SK-N-SH (cell line): ENCODE measurements at regions not wholly inside any gene's neighbourhood (a gene's known extent, or its start where the extent isn't known, plus 50 kb on each side); places are given as distances from the start of the nearest gene placed in this dataset.

ENCODE experiments used
- CTCF ChIA-PET: fragments of 300-600, 350-600 bp; formaldehyde crosslinking; extraction: SDS; loops from one replicate; lab custom pipeline; 2021; lab: Yijun Ruan, JAX
- POLR2A ChIA-PET: fragments of 350-600 bp; sonication (Branson Sonifier 250); formaldehyde crosslinking; extraction: SDS; loops from one replicate; lab custom pipeline; 2020; ENCODE audit warnings: antibody characterized with exemption, inconsistent platforms; lab: Yijun Ruan, JAX
- DNase-seq: peaks from one replicate; pipeline ENCODE4 v3.0.0; 2012
- H2AFZ ChIP-seq: fragments of 200-600 bp; sonication (generic); 2 replicates; pipeline ENCODE4 v1.8.1; 2016; ENCODE audit warnings: antibody characterized with exemption, mild to moderate bottlenecking, low read depth
- H3F3A ChIP-seq: fragments of 200-600 bp; sonication (generic); replicated peaks from 2 replicates; pipeline ENCODE3; 2016; ENCODE audit warnings: antibody characterized with exemption, mild to moderate bottlenecking; ENCODE audit not compliant: insufficient read depth
- H3K27ac ChIP-seq, 2 experiments: fragments of 200-500 bp in 1 of 2; fragments of 200-600 bp in 1 of 2; sonication (Bioruptor generic) in 1 of 2; sonication (generic), shearing (Covaris generic) in 1 of 2; 2 replicates each; pipeline versions ENCODE4 v1.5.1 to v1.6.1; 2014 to 2016; ENCODE audit warnings: low read depth in 2 of 2, inconsistent platforms in 1 of 2, low read length in 1 of 2, mild to moderate bottlenecking in 1 of 2, mixed read lengths in 1 of 2
- H3K27me3 ChIP-seq: fragments of 200-600 bp; sonication (generic), shearing (Covaris generic); 2 replicates; pipeline ENCODE4 v1.6.1; 2016; ENCODE audit warnings: mixed run types; ENCODE audit not compliant: insufficient read depth
- H3K36me3 ChIP-seq, 2 experiments: fragments of 200-500 bp in 1 of 2; fragments of 200-600 bp in 1 of 2; sonication (Bioruptor generic) in 1 of 2; sonication (generic) in 1 of 2; replicated peaks in 1 of 2; 2 replicates each; pipeline versions ENCODE3 to v1.5.1; 2014 to 2016; ENCODE audit warnings: low read length in 1 of 2, mild to moderate bottlenecking in 1 of 2; ENCODE audit not compliant: insufficient read depth in 2 of 2, control insufficient read depth in 1 of 2
- H3K4me1 ChIP-seq, 2 experiments: fragments of 200-500 bp in 1 of 2; fragments of 200-600 bp in 1 of 2; sonication (Bioruptor generic) in 1 of 2; sonication (generic), shearing (Covaris generic) in 1 of 2; 2 replicates each; pipeline versions ENCODE4 v1.5.1 to v1.6.1; 2014 to 2016; ENCODE audit warnings: low read depth in 1 of 2, low read length in 1 of 2, mixed run types in 1 of 2; ENCODE audit not compliant: insufficient read depth in 2 of 2, control insufficient read depth in 1 of 2
- H3K4me2 ChIP-seq: fragments of 200-600 bp; sonication (generic), shearing (Covaris generic); 2 replicates; pipeline ENCODE4 v1.6.1; 2017; ENCODE audit warnings: mixed run types
- H3K4me3 ChIP-seq, 2 experiments: fragments of 200-500 bp in 1 of 2; fragments of 200-600 bp in 1 of 2; sonication (Bioruptor generic) in 1 of 2; sonication (generic), shearing (Covaris generic) in 1 of 2; 2 replicates each; pipeline versions ENCODE4 v1.5.1 to v1.8.1; 2014 to 2016; ENCODE audit warnings: low read depth in 2 of 2, inconsistent platforms in 1 of 2, low read length in 1 of 2, mild to moderate bottlenecking in 1 of 2, mixed read lengths in 1 of 2, moderate library complexity in 1 of 2
- H3K79me2 ChIP-seq: fragments of 200-600 bp; sonication (generic); 2 replicates; pipeline ENCODE4 v1.8.1; 2017; ENCODE audit warnings: mild to moderate bottlenecking; ENCODE audit not compliant: insufficient read depth
- H3K9ac ChIP-seq: fragments of 200-600 bp; sonication (generic); 2 replicates; pipeline ENCODE4 v1.6.1; 2017; ENCODE audit warnings: mixed run types
- H3K9me2 ChIP-seq: fragments of 200-600 bp; sonication (generic); 2 replicates; pipeline ENCODE4 v1.6.1; 2017; ENCODE audit warnings: mixed run types
- H3K9me3 ChIP-seq: fragments of 200-600 bp; sonication (generic); 2 replicates; pipeline ENCODE4 v1.6.1; 2017; ENCODE audit warnings: mixed run types, mild to moderate bottlenecking, moderate library complexity
- H4K20me1 ChIP-seq: fragments of 200-600 bp; sonication (generic); 2 replicates; pipeline ENCODE4 v1.6.1; 2017; ENCODE audit warnings: mild to moderate bottlenecking, mixed run types; ENCODE audit not compliant: insufficient read depth
- CHD2 ChIP-seq: fragments of 150-350 bp; IDR thresholded peaks from 2 replicates; pipeline ENCODE4 v1.6.1; 2018; ENCODE audit warnings: low read length; ENCODE audit not compliant: partially characterized antibody
- CTCF ChIP-seq: fragments of 200-600 bp; sonication (generic); IDR thresholded peaks from 2 replicates; pipeline ENCODE4 v1.6.1; 2017; ENCODE audit warnings: antibody characterized with exemption, mild to moderate bottlenecking, moderate library complexity
- EP300 ChIP-seq, 2 experiments: IDR thresholded peaks; 2 replicates each; pipeline versions ENCODE4 v1.4.0 to v1.6.1; 2012; ENCODE audit warnings: borderline replicate concordance in 1 of 2, low read depth in 1 of 2, low read length in 1 of 2
- EZH2phosphoT487 ChIP-seq: fragments of 200-600 bp; sonication (generic); IDR thresholded peaks from 2 replicates; pipeline ENCODE4 v1.6.1; 2017; ENCODE audit warnings: low read depth, mixed run types, mild to moderate bottlenecking, antibody characterized with exemption, moderate library complexity, borderline replicate concordance
- MXI1 ChIP-seq: IDR thresholded peaks from 2 replicates; pipeline ENCODE4 v1.6.1; 2012; ENCODE audit warnings: mild to moderate bottlenecking, low read depth, low read length, improper control_type of control experiment
- NRF1 ChIP-seq: IDR thresholded peaks from 2 replicates; pipeline ENCODE4 v1.6.1; 2012; ENCODE audit warnings: low read depth, mild to moderate bottlenecking, low read length
- POLR2AphosphoS5 ChIP-seq: IDR thresholded peaks from 2 replicates; pipeline ENCODE4 v1.6.1; 2012; ENCODE audit warnings: low read depth, low read length
- RAD21 ChIP-seq: IDR thresholded peaks from 2 replicates; pipeline ENCODE4 v1.6.1; 2012; ENCODE audit warnings: mild to moderate bottlenecking, low read length
- RXRA ChIP-seq: IDR thresholded peaks from 2 replicates; pipeline ENCODE4 v1.4.0; 2012; ENCODE audit warnings: low read depth, mild to moderate bottlenecking, borderline replicate concordance
- SMC3 ChIP-seq: IDR thresholded peaks from 2 replicates; pipeline ENCODE4 v1.6.1; 2012; ENCODE audit warnings: low read depth, low read length, improper control_type of control experiment
- ZBTB33 ChIP-seq: IDR thresholded peaks from 2 replicates; pipeline ENCODE4 v1.4.0; 2012; ENCODE audit warnings: low read depth, borderline replicate concordance
- WGBS: methylation state at CpG from one replicate; pipeline ENCODE4 v1.1.6; 2017; ENCODE audit warnings: low lambda C conversion rate; 5-methylcytosine and 5-hydroxymethylcytosine counted together
- TF ChIP-seq, protein P1 (sequence below): fragments of 150-350 bp; IDR thresholded peaks from 2 replicates; pipeline ENCODE4 v1.6.1; 2016; ENCODE audit warnings: mild to moderate bottlenecking, low read depth, low read length

DNA sequence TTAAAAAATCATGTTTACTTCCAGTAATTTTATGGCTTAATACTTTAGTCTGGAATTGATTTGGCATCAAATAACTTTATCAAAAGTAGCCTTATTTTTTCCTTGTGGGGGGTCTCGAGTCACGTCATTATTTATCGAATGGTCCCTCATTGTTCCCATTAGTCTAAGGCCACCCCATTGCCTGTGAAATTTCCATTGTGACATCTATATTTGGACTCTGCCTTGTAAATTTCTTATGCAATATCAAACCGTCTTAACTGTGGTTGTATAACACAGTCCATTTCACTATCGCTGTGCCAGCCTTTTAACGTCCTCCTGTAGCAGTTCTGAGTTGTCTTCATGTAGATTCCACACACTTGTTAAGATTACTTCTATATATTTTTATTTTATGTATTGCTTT, 103.9 kb upstream of the RET start:
- Histone ChIP-seq H3K9me2 (no peaks in the 10 kb centered on the region), H3K4me1 (peaks cover 0 to 75% of the 10 kb centered on the region in 2 experiments; a peak in 2 of 4 replicates), H2AFZ (no peak overlapping the region), H3K4me3 (no peak overlapping the region), H3K79me2 (no peaks in the 10 kb centered on the region), H3K4me2 (no peak overlapping the region), H3F3A (no peaks in the 10 kb centered on the region), H3K27me3 (no peaks in the 10 kb centered on the region), H4K20me1 (no peaks in the 10 kb centered on the region), H3K9ac (no peak overlapping the region), H3K27ac (peak overlapping the region in 1 of 2 experiments; percentile 100; a peak in 2 of 4 replicates), H3K36me3 (no peaks in the 10 kb centered on the region), H3K9me3 (no peaks in the 10 kb centered on the region)
- POLR2A ChIA-PET, result no interaction called here
- 70% methylated on average over 6 of the region's 6 CpGs for WGBS
- CTCF ChIA-PET, result interaction anchor here (0.7 to 4.7 kb wide), 5 partner anchors 94 to 106 kb away, joined by 4 to 38 read pairs (median 4); no protein-coding TSS in a partner anchor
- no peak for DNase-seq
- TF ChIP-seq RAD21 (no peak), CHD2 (no peak), POLR2AphosphoS5 (no peak), RXRA (no peak), SMC3 (no peak)
- TF ChIP-seq, protein P1, sequence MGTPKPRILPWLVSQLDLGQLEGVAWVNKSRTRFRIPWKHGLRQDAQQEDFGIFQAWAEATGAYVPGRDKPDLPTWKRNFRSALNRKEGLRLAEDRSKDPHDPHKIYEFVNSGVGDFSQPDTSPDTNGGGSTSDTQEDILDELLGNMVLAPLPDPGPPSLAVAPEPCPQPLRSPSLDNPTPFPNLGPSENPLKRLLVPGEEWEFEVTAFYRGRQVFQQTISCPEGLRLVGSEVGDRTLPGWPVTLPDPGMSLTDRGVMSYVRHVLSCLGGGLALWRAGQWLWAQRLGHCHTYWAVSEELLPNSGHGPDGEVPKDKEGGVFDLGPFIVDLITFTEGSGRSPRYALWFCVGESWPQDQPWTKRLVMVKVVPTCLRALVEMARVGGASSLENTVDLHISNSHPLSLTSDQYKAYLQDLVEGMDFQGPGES, result no peak

DNA sequence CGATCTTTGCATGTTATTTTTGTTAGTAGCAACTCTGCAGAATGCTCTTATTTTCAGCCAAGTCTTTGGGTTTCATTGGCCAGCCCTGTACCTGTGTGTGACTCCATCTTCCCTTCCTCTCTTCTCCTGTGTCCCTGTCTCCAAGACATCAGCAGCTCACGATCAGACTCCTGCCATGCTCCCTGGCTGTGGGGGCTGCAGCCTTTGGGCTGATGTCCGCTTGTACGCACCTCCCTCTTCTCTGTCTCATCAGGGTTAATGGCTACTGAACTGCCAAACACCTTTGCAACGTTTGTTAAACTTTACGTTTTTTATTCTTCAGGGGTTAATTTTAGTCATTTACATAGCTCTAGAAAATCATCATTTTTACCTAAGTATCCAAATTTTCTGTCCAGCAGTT, 103.5 kb upstream of the RET start:
- DNase-seq, result no peak
- H4K20me1 ChIP-seq, result no peaks in the 10 kb centered on the region
- H3K9me3 ChIP-seq, result no peaks in the 10 kb centered on the region
- WGBS, result 54% methylated on average over 6 of the region's 6 CpGs
- H3F3A ChIP-seq, result no peaks in the 10 kb centered on the region
- H3K4me3 ChIP-seq, result no peak overlapping the region
- H3K4me1 ChIP-seq, result peaks cover 0 to 75% of the 10 kb centered on the region in 2 experiments; a peak in 2 of 4 replicates
- H3K36me3 ChIP-seq, result no peaks in the 10 kb centered on the region
- H3K9me2 ChIP-seq, result no peaks in the 10 kb centered on the region
- no peak overlapping the region for H3K4me2 ChIP-seq
- no peak overlapping the region for H2AFZ ChIP-seq
- no peak overlapping the region for H3K9ac ChIP-seq
- TF ChIP-seq EZH2phosphoT487 (no peak), RAD21 (no peak), EP300 (IDR thresholded peaks at IDR 0.05; ENCODE audit: borderline replicate concordance in 1 of 2, low read depth in 1 of 2, low read length in 1 of 2) (no peak), CTCF (no peak), MXI1 (no peak), NRF1 (no peak), POLR2AphosphoS5 (no peak), ZBTB33 (no peak), CHD2 (no peak)
- TF ChIP-seq, protein P1, result no peak
- H3K27ac ChIP-seq, result peak overlapping the region in 1 of 2 experiments; percentile 88; a peak in 2 of 4 replicates
- CTCF ChIA-PET, result interaction anchor here (1.0 to 4.7 kb wide), 3 partner anchors 102 to 106 kb away, joined by 4 to 38 read pairs (median 4); no protein-coding TSS in a partner anchor
- no peaks in the 10 kb centered on the region for H3K79me2 ChIP-seq
- POLR2A ChIA-PET, result no interaction called here
- no peaks in the 10 kb centered on the region for H3K27me3 ChIP-seq
